ENCODE measurements at regions not wholly inside any gene's neighbourhood (a gene's known extent, or its start where the extent isn't known, plus 50 kb on each side); places are given as distances from the start of the nearest gene placed in this dataset.
"Not testable (repeated sequence)": the region's sequence is repeated elsewhere in the genome, so short reads cannot be mapped to it uniquely, and the experiment has no call there.

GRCh38 chr4:17238633-17239032, 273.3 kb downstream of the QDPR start:
- TF ChIP-seq, protein P1, sequence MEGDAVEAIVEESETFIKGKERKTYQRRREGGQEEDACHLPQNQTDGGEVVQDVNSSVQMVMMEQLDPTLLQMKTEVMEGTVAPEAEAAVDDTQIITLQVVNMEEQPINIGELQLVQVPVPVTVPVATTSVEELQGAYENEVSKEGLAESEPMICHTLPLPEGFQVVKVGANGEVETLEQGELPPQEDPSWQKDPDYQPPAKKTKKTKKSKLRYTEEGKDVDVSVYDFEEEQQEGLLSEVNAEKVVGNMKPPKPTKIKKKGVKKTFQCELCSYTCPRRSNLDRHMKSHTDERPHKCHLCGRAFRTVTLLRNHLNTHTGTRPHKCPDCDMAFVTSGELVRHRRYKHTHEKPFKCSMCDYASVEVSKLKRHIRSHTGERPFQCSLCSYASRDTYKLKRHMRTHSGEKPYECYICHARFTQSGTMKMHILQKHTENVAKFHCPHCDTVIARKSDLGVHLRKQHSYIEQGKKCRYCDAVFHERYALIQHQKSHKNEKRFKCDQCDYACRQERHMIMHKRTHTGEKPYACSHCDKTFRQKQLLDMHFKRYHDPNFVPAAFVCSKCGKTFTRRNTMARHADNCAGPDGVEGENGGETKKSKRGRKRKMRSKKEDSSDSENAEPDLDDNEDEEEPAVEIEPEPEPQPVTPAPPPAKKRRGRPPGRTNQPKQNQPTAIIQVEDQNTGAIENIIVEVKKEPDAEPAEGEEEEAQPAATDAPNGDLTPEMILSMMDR (IDR thresholded peaks at IDR 0.05): no peak

GRCh38 chr4:17236686-17237085, 275.2 kb downstream of the QDPR start:
- Histone ChIP-seq H3K27ac (no peak overlapping the region), H3K27me3 (ENCODE audit: control insufficient read depth, insufficient read depth, low read length) (no peaks in the 10 kb centered on the region), H3K9me3 (ENCODE audit: control insufficient read depth, low read length) (no peaks in the 10 kb centered on the region), H3K36me3 (ENCODE audit: control insufficient read depth, insufficient read depth, low read length) (no peaks in the 10 kb centered on the region), H3K4me3 (ENCODE audit: low read depth, low read length) (no peak overlapping the region), H3K4me1 (peaks cover 6% of the 10 kb centered on the region), H2AFZ (no peak overlapping the region), H3K79me2 (no peaks in the 10 kb centered on the region), H3K4me2 (ENCODE audit: low read length) (no peak overlapping the region), H3K9ac (no peak overlapping the region)
- TF ChIP-seq, protein P1 (IDR thresholded peaks at IDR 0.05): no peak

More at GRCh38 chr4:17238633-17239032, 273.3 kb downstream of the QDPR start:
- Histone ChIP-seq H3K79me2 (no peaks in the 10 kb centered on the region), H3K4me2 (ENCODE audit: low read length) (no peak overlapping the region), H3K9ac (no peak overlapping the region), H3K27ac (no peak overlapping the region), H3K4me1 (no peaks in the 10 kb centered on the region), H3K9me3 (ENCODE audit: control insufficient read depth, low read length) (no peaks in the 10 kb centered on the region), H2AFZ (no peak overlapping the region), H3K4me3 (ENCODE audit: low read depth, low read length) (no peak overlapping the region), H3K36me3 (ENCODE audit: control insufficient read depth, insufficient read depth, low read length) (no peaks in the 10 kb centered on the region), H3K27me3 (ENCODE audit: control insufficient read depth, insufficient read depth, low read length) (no peaks in the 10 kb centered on the region)

DNA sequence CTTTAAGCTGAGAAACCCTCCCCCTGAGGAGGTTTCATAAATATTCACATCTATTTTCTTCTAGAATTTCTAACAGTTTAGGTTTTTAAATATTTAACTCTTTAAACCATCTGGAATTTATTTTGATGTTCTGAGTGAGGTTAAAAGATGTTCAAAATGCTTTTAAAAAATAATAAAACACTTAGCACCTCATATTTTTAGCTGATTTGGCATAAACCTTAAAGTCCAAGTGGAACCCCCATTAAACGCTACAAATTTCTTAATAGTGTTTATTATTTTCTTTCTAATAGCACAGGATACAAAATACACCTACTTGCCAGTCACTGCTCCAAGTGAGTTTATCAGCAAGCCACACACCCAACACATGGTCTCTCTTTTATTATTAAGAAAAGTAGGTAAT, 277.2 kb downstream of the QDPR start:
- no peak overlapping the region for H3K27ac ChIP-seq
- H3K27me3 ChIP-seq (ENCODE audit: control insufficient read depth, insufficient read depth, low read length): no peaks in the 10 kb centered on the region
- TF ChIP-seq, protein P1 (IDR thresholded peaks at IDR 0.05): no peak

GRCh38 chr4:17232566-17233253, 279.2 kb downstream of the QDPR start:
- Histone ChIP-seq H3K4me1 (peaks cover 6% of the 10 kb centered on the region), H3K4me3 (ENCODE audit: low read depth, low read length) (no peak overlapping the region), H3K27ac (no peak overlapping the region), H3K9me3 (ENCODE audit: control insufficient read depth, low read length) (no peaks in the 10 kb centered on the region), H3K79me2 (no peaks in the 10 kb centered on the region), H3K27me3 (ENCODE audit: control insufficient read depth, insufficient read depth, low read length) (no peaks in the 10 kb centered on the region), H2AFZ (peak overlapping the region; percentile 29), H3K9ac (no peak overlapping the region), H3K36me3 (ENCODE audit: control insufficient read depth, insufficient read depth, low read length) (no peaks in the 10 kb centered on the region), H3K4me2 (ENCODE audit: low read length) (no peak overlapping the region)
- TF ChIP-seq, protein P1 (IDR thresholded peaks at IDR 0.05): no peak

More for the DNA sequence above, 277.2 kb downstream of the QDPR start:
- H3K4me3 ChIP-seq (ENCODE audit: low read depth, low read length): no peak overlapping the region
- no peak overlapping the region for H3K9ac ChIP-seq
- H3K36me3 ChIP-seq (ENCODE audit: control insufficient read depth, insufficient read depth, low read length): no peaks in the 10 kb centered on the region
- peaks cover 6% of the 10 kb centered on the region for H3K4me1 ChIP-seq
- no peaks in the 10 kb centered on the region for H3K79me2 ChIP-seq
- no peaks in the 10 kb centered on the region for H3K9me3 ChIP-seq (ENCODE audit: control insufficient read depth, low read length)
- H3K4me2 ChIP-seq (ENCODE audit: low read length): no peak overlapping the region
- no peak overlapping the region for H2AFZ ChIP-seq

- H3K27ac ChIP-seq; H3K9me3 ChIP-seq (ENCODE audit: control insufficient read depth, low read length); H3K4me3 ChIP-seq (ENCODE audit: low read depth, low read length): not testable (repeated sequence)
Measured at GRCh38 chr4:17231880-17232475, 279.9 kb downstream of the QDPR start.

More at GRCh38 chr4:17231880-17232475, 279.9 kb downstream of the QDPR start:
- H3K27me3 ChIP-seq (ENCODE audit: control insufficient read depth, insufficient read depth, low read length); H3K4me2 ChIP-seq (ENCODE audit: low read length); H3K4me1 ChIP-seq; H3K36me3 ChIP-seq (ENCODE audit: control insufficient read depth, insufficient read depth, low read length); H3K79me2 ChIP-seq; H3K9ac ChIP-seq; H2AFZ ChIP-seq: not testable (repeated sequence)
